K562 (cell line): ENCODE measurements at regions not wholly inside any gene's neighbourhood (a gene's known extent, or its start where the extent isn't known, plus 50 kb on each side); places are given as distances from the start of the nearest gene placed in this dataset.

Experiments
- ATAC-seq: fragments of 200-7000 bp; cut with Tn5 transposase; 3 replicates; pipeline ENCODE4 v1.9.1; 2020; ENCODE audit warnings: moderate library complexity
- BruUV-seq: library from RNA; stranded (reverse); fragments of 400-500 nt; replicated peaks from 2 replicates; lab custom pipeline; 2021; lab: Mats Ljungman, UMichigan
- CTCF ChIA-PET: fragments of 300-600 bp; formaldehyde crosslinking; extraction: SDS; loops from one replicate; lab custom pipeline; 2021; ENCODE audit warnings: low intra/inter-chr PET ratio; lab: Yijun Ruan, JAX
- POLR2A ChIA-PET: fragments of 300-600, 350-650 bp; sonication (Branson Sonifier 250); formaldehyde crosslinking; extraction: SDS; loops from one replicate; lab custom pipeline; 2021; ENCODE audit warnings: antibody characterized with exemption, inconsistent platforms; lab: Yijun Ruan, JAX
- DNase-seq, 4 experiments: peaks; one replicate each; pipeline versions ENCODE4 v3.0.0 to v3.0.0-alpha.2; 2011 to 2018; ENCODE audit warnings: low spot score in 3 of 4, mixed read lengths in 3 of 4; ENCODE audit errors: extremely low read depth in 1 of 4
- FAIRE-seq: peaks from 2 replicates; lab custom pipeline; 2011; peaks lifted over from hg19 to GRCh38; lab: Jason Lieb, UNC
- H2AFZ ChIP-seq: 2 replicates; pipeline ENCODE4 v1.6.0; 2011; ENCODE audit warnings: low read depth, low read length, control low read depth, inconsistent platforms
- H3K27ac ChIP-seq: fragments of 200-600 bp; 3 replicates; pipeline ENCODE4 v1.8.0; 2011; ENCODE audit warnings: low read depth, mild to moderate bottlenecking, control low read depth, inconsistent platforms, low read length, moderate library complexity, mixed read lengths; ENCODE audit errors: extremely low read depth
- H3K27me3 ChIP-seq, 2 experiments: fragments of 300-600 bp in 1 of 2; 2 replicates in 1 of 2; 3 replicates in 1 of 2; pipeline versions ENCODE4 v1.6.0 to v1.8.0; 2011; ENCODE audit warnings: inconsistent platforms in 2 of 2, low read length in 2 of 2, mild to moderate bottlenecking in 1 of 2, mixed read lengths in 1 of 2, moderate library complexity in 1 of 2; ENCODE audit not compliant: control insufficient read depth in 2 of 2, insufficient read depth in 2 of 2
- H3K36me3 ChIP-seq: fragments of 300-600 bp; 3 replicates; pipeline ENCODE4 v1.8.0; 2011; ENCODE audit warnings: mild to moderate bottlenecking, low read length, inconsistent platforms; ENCODE audit not compliant: control insufficient read depth, insufficient read depth
- H3K4me1 ChIP-seq, 2 experiments: fragments of 200-600 bp in 1 of 2; replicated peaks in 1 of 2; 2 replicates in 1 of 2; 3 replicates in 1 of 2; pipeline versions ENCODE4 v1.5.1 to v1.8.0; 2011; ENCODE audit warnings: inconsistent platforms in 2 of 2, low read length in 2 of 2, mild to moderate bottlenecking in 1 of 2, mixed read lengths in 1 of 2, moderate library complexity in 1 of 2; ENCODE audit not compliant: control insufficient read depth in 2 of 2, insufficient read depth in 2 of 2
- H3K4me2 ChIP-seq: 2 replicates; pipeline ENCODE4 v1.6.1; 2011; ENCODE audit warnings: low read length, control low read depth, inconsistent platforms, mixed read lengths; ENCODE audit not compliant: insufficient read depth
- H3K4me3 ChIP-seq: fragments of 200-600 bp; sonication (generic), shearing (Covaris generic); 2 replicates; pipeline ENCODE4 v1.5.1; 2016; ENCODE audit warnings: control low read depth, inconsistent platforms
- H3K79me2 ChIP-seq: fragments of 200-600 bp; 3 replicates; pipeline ENCODE4 v1.8.0; 2011; ENCODE audit warnings: low read length, inconsistent platforms; ENCODE audit not compliant: control insufficient read depth, insufficient read depth
- H3K9ac ChIP-seq, 2 experiments: 2 replicates each; pipeline versions ENCODE4 v1.6.0 to v1.6.1; 2011; ENCODE audit warnings: low read depth in 2 of 2, low read length in 2 of 2, control low read depth in 1 of 2, inconsistent platforms in 1 of 2, mild to moderate bottlenecking in 1 of 2, mixed read lengths in 1 of 2; ENCODE audit not compliant: insufficient read depth in 1 of 2
- H3K9me1 ChIP-seq: one replicate; pipeline ENCODE4 v1.6.0; 2011; ENCODE audit warnings: inconsistent platforms, mild to moderate bottlenecking, low read length, moderate library complexity; ENCODE audit not compliant: control insufficient read depth, insufficient read depth
- H3K9me3 ChIP-seq: replicated peaks from 2 replicates; pipeline ENCODE4 v1.5.1; 2011; ENCODE audit warnings: low read depth, low read length, inconsistent platforms; ENCODE audit not compliant: control insufficient read depth, insufficient read depth
- H4K20me1 ChIP-seq: replicated peaks from 2 replicates; pipeline ENCODE4 v1.6.1; 2011; ENCODE audit warnings: low read length, inconsistent platforms, mixed read lengths; ENCODE audit not compliant: control insufficient read depth, insufficient read depth
- AFF4 ChIP-seq: sonication (generic); formaldehyde crosslinking; IDR thresholded peaks from 2 replicates; pipeline ENCODE4 v1.8.0; 2023; ENCODE audit warnings: mild to moderate bottlenecking, missing genetic modification reagents
- BRD9 ChIP-seq: fragments of 450-650 bp; IDR thresholded peaks from 2 replicates; pipeline ENCODE4 v1.6.1; 2018; ENCODE audit warnings: low read depth; ENCODE audit not compliant: partially characterized antibody
- CBFA2T2 ChIP-seq: fragments of 450-650 bp; conservative IDR thresholded peaks from 2 replicates; pipeline ENCODE4 v1.6.1; 2017; ENCODE audit warnings: mild to moderate bottlenecking
- HEY1 ChIP-seq: fragments of 250-450 bp; sonication (Bioruptor Pico); IDR thresholded peaks from 2 replicates; pipeline ENCODE4 v1.5.0; 2020; ENCODE audit warnings: mild to moderate bottlenecking, moderate library complexity, borderline replicate concordance
- KAT8 ChIP-seq: fragments of 450-650 bp; IDR thresholded peaks from 2 replicates; pipeline ENCODE4 v1.6.1; 2016; ENCODE audit warnings: low read depth, mild to moderate bottlenecking
- MEF2D ChIP-seq: conservative IDR thresholded peaks from 2 replicates; pipeline ENCODE4 v1.6.1; 2016; ENCODE audit warnings: low read depth, missing genetic modification characterization, missing compliant biosample characterization
- NCOA2 ChIP-seq, 2 experiments: fragments of 450-650 bp; IDR thresholded peaks; 2 replicates each; pipeline ENCODE4 v1.6.1; 2018; ENCODE audit warnings: mild to moderate bottlenecking in 2 of 2, moderate library complexity in 1 of 2; ENCODE audit not compliant: partially characterized antibody in 2 of 2
- NFYB ChIP-seq: IDR thresholded peaks from 2 replicates; pipeline ENCODE4 v1.6.1; 2011; ENCODE audit warnings: mild to moderate bottlenecking, moderate library complexity; ENCODE audit not compliant: insufficient read length; ENCODE audit errors: extremely low read depth
- PTBP1 ChIP-seq: fragments of 200-400 bp; formaldehyde crosslinking; IDR thresholded peaks from 2 replicates; pipeline ENCODE4 v1.6.1; 2017; ENCODE audit warnings: low read depth, low read length
- RBFOX2 ChIP-seq: fragments of 200-400 bp; formaldehyde crosslinking; IDR thresholded peaks from 2 replicates; pipeline ENCODE4 v1.6.1; 2017; ENCODE audit warnings: low read depth, mild to moderate bottlenecking, low read length, moderate library complexity
- RHOXF2B ChIP-seq: fragments of 250-450 bp; sonication (Bioruptor Pico); conservative IDR thresholded peaks from 2 replicates; pipeline ENCODE4 v1.5.1; 2021
- TFAM ChIP-seq: fragments of 250-450 bp; sonication (Bioruptor Pico); conservative IDR thresholded peaks from 2 replicates; pipeline ENCODE4 v1.5.0; 2021; ENCODE audit warnings: mild to moderate bottlenecking, moderate library complexity
- TSHZ1 ChIP-seq: fragments of 250-450 bp; sonication (Bioruptor Pico); IDR thresholded peaks from 2 replicates; pipeline ENCODE4 v1.4.0; 2020; ENCODE audit warnings: mild to moderate bottlenecking, moderate library complexity
- ZBTB9 ChIP-seq: fragments of 450-650 bp; formaldehyde crosslinking; IDR thresholded peaks from 2 replicates; pipeline ENCODE4 v1.4.0; 2020; ENCODE audit warnings: mild to moderate bottlenecking, moderate library complexity
- ZNF316 ChIP-seq: fragments of 450-650 bp; IDR thresholded peaks from 2 replicates; pipeline ENCODE4 v1.6.1; 2016
- ZNF583 ChIP-seq: fragments of 250-450 bp; sonication (Bioruptor Pico); IDR thresholded peaks from 2 replicates; pipeline ENCODE4 v1.4.0; 2020
- WGBS: fragments of 100-300 bp; shearing (Covaris generic); methylation state at CpG from one replicate; pipeline ENCODE4 v1.1.6; 2016; ENCODE audit warnings: low coverage, mixed read lengths; ENCODE audit not compliant: insufficient coverage; ENCODE audit errors: missing lambda C conversion rate; 5-methylcytosine and 5-hydroxymethylcytosine counted together
- in situ Hi-C: fragments of 300-500 bp; cut with MboI; formaldehyde crosslinking; loops from 4 replicates; pipeline ENCODE4 v1.15.0; 2018; ENCODE audit warnings: inconsistent platforms, mixed read lengths
- intact Hi-C: fragments of 100-400 bp; cut with micrococcal nuclease; formaldehyde crosslinking; loops from 2 replicates; pipeline ENCODE4 v1.14.2; 2022

- TF ChIP-seq NFYB (no peak), RHOXF2B (CRISPR knock-in tag) (no peak), BRD9 (no peak), PTBP1 (no peak), HEY1 (CRISPR knock-in tag) (no peak), CBFA2T2 (no peak)
- TF ChIP-seq, all 486 proteins: peak for 0
Measured at GRCh38 chr18:72075040-72075439, 469.1 kb downstream of the CBLN2 start (continued).

GRCh38 chr18:72063001-72063400, 481.1 kb downstream of the CBLN2 start:
- in situ Hi-C loops = no loop called here
- H3K4me2 ChIP-seq = no peak overlapping the region
- ChIA-PET CTCF (no interaction called here), POLR2A (no interaction called here)
- no peak overlapping the region for H3K9ac ChIP-seq
- no peak overlapping the region for H2AFZ ChIP-seq
- FAIRE-seq (no peak), DNase-seq (no peak), ATAC-seq (no peak)
- no peaks in the 10 kb centered on the region for H3K27me3 ChIP-seq
- H4K20me1 ChIP-seq = no peaks in the 10 kb centered on the region
- no peaks in the 10 kb centered on the region for H3K9me1 ChIP-seq
- H3K36me3 ChIP-seq = no peaks in the 10 kb centered on the region
- BruUV-seq = no TSS peak
- intact Hi-C loops = no loop called here
- no peak overlapping the region for H3K27ac ChIP-seq
- no peak overlapping the region for H3K4me3 ChIP-seq
- H3K79me2 ChIP-seq = no peaks in the 10 kb centered on the region
- no peaks in the 10 kb centered on the region for H3K9me3 ChIP-seq
- no peaks in the 10 kb centered on the region for H3K4me1 ChIP-seq
- WGBS = 3% methylated on average over 7 of the region's 7 CpGs
- TF ChIP-seq RBFOX2 (no peak), NCOA2 (IDR thresholded peaks at IDR 0.05; ENCODE audit: partially characterized antibody in 2 of 2) (no peak), ZNF583 (CRISPR knock-in tag) (no peak), ZNF316 (no peak), MEF2D (no peak), TSHZ1 (no peak), TFAM (CRISPR knock-in tag) (no peak), ZBTB9 (CRISPR knock-in tag) (no peak), AFF4 (CRISPR knock-in tag) (no peak), KAT8 (no peak)
